WI38 (cell line): ENCODE measurements at regions not wholly inside any gene's neighbourhood (a gene's known extent, or its start where the extent isn't known, plus 50 kb on each side); places are given as distances from the start of the nearest gene placed in this dataset.
"Not testable (repeated sequence)": the region's sequence is repeated elsewhere in the genome, so short reads cannot be mapped to it uniquely, and the experiment has no call there.

Experiments used
- H3K4me3 ChIP-seq: 2 replicates; pipeline ENCODE4 v1.5.1; 2011; ENCODE audit warnings: low read depth, mild to moderate bottlenecking, control low read depth, low read length
- CTCF ChIP-seq: IDR thresholded peaks from 2 replicates; pipeline ENCODE4 v1.5.1; 2012; ENCODE audit warnings: low read depth, mild to moderate bottlenecking, control low read depth, low read length

GRCh38 chr1:54474310-54475251 is 68.4 kb upstream of the SSBP3 start:
- no peak overlapping the region for H3K4me3 ChIP-seq
- TF ChIP-seq CTCF: no peak

- no peak overlapping the region for H3K4me3 ChIP-seq
- TF ChIP-seq CTCF: no peak
Observed at GRCh38 chr1:54471588-54471987, 65.4 kb upstream of the SSBP3 start.

GRCh38 chr1:54469444-54469843 is 63.2 kb upstream of the SSBP3 start:
- not testable (repeated sequence) for H3K4me3 ChIP-seq

GRCh38 chr1:54468288-54469084 is 62.3 kb upstream of the SSBP3 start:
- 0 out of 2 replicates have a peak, but pooled peaks have one; percentile 8 for TF ChIP-seq CTCF
- H3K4me3 ChIP-seq: not testable (repeated sequence)

- H3K4me3 ChIP-seq: no peak overlapping the region
- no peak for TF ChIP-seq CTCF
Observed at GRCh38 chr1:54465351-54465811, 59.2 kb upstream of the SSBP3 start.

GRCh38 chr1:54464477-54465146 is 58.4 kb upstream of the SSBP3 start:
- no peak overlapping the region for H3K4me3 ChIP-seq
- no peak for TF ChIP-seq CTCF

GRCh38 chr1:54464031-54464476 is 57.9 kb upstream of the SSBP3 start:
- no peak overlapping the region for H3K4me3 ChIP-seq
- no peak for TF ChIP-seq CTCF
